AG04450 (cell line): ENCODE measurements at regions not wholly inside any gene's neighbourhood (a gene's known extent, or its start where the extent isn't known, plus 50 kb on each side); places are given as distances from the start of the nearest gene placed in this dataset.

Experiments
- CTCF ChIA-PET: fragments of 300-600, 350-600 bp; formaldehyde crosslinking; extraction: SDS; loops from one replicate; lab custom pipeline; 2022; ENCODE audit warnings: antibody characterized with exemption, inconsistent platforms; lab: Charles Lee
- POLR2A ChIA-PET: fragments of 350-600 bp; formaldehyde crosslinking; extraction: SDS; loops from one replicate; lab custom pipeline; 2021; ENCODE audit warnings: antibody characterized with exemption, inconsistent platforms; lab: Yijun Ruan, JAX
- DNase-seq: peaks from one replicate; pipeline ENCODE4 v3.0.0-alpha.2; 2011; ENCODE audit warnings: low read depth, low spot score
- H3K27ac ChIP-seq: one replicate; pipeline ENCODE4 v1.5.1; 2012; ENCODE audit warnings: low read depth, low read length, control low read depth
- H3K27me3 ChIP-seq: one replicate; pipeline ENCODE4 v1.6.0; 2012; ENCODE audit warnings: low read length; ENCODE audit not compliant: control insufficient read depth, insufficient read depth
- H3K4me3 ChIP-seq: 2 replicates; pipeline ENCODE4 v1.5.1; 2011; ENCODE audit warnings: mild to moderate bottlenecking, low read depth, low read length, control low read depth
- H3K9me3 ChIP-seq: 2 replicates; pipeline ENCODE4 v1.5.1; 2012; ENCODE audit warnings: low read length; ENCODE audit not compliant: control insufficient read depth, insufficient read depth
- TF ChIP-seq, protein P1 (sequence below): IDR thresholded peaks from 2 replicates; pipeline ENCODE4 v1.5.1; 2011; ENCODE audit warnings: low read depth, low read length, control low read depth, inconsistent platforms

DNA sequence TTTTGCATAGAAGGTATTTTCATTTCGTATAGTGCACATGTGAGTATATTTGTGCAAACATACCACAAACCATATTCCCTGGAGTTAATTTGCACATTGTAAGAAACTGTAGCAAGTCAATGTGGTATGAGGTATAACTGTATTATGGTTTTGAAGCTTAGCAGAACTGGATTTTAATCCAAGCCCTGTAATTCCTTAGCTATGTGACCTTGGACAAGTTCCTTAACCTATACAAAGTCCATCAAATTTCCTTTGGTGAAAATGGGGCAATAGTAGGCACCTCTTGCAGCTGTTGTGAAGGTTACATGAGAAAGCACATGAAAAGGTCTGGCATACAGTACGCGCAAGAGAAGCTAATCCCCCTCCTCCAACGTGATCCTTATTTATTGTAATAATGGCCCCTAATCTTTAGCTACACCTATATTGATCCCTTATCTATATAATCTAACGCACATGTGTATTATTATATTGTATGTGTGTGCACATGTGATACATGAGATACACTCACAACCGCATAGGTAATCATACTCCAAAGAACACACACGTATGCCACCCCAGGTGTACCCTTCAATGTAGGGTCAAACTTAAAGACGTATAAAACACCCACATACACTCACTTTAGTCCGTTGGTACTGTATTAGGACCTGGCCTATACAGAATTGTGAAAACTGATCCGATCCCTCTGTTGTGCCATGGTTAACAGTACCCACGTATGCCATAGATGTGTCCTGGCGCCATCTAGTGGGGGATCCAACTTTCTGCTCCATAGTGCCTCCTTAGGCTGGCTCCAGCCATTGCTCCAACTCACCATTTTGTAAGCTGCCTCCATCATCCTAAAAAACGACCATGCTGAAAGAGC, 402.9 kb upstream of the SLC14A2 start:
- TF ChIP-seq, protein P1, sequence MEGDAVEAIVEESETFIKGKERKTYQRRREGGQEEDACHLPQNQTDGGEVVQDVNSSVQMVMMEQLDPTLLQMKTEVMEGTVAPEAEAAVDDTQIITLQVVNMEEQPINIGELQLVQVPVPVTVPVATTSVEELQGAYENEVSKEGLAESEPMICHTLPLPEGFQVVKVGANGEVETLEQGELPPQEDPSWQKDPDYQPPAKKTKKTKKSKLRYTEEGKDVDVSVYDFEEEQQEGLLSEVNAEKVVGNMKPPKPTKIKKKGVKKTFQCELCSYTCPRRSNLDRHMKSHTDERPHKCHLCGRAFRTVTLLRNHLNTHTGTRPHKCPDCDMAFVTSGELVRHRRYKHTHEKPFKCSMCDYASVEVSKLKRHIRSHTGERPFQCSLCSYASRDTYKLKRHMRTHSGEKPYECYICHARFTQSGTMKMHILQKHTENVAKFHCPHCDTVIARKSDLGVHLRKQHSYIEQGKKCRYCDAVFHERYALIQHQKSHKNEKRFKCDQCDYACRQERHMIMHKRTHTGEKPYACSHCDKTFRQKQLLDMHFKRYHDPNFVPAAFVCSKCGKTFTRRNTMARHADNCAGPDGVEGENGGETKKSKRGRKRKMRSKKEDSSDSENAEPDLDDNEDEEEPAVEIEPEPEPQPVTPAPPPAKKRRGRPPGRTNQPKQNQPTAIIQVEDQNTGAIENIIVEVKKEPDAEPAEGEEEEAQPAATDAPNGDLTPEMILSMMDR, result peak; percentile 99
- no peaks in the 10 kb centered on the region for H3K27me3 ChIP-seq
- no peaks in the 10 kb centered on the region for H3K9me3 ChIP-seq
- DNase-seq, result peak; percentile 44
- ChIA-PET POLR2A (no interaction called here), CTCF (interaction anchor here (0.5 to 2.2 kb wide), 66 partner anchors 10 to 1593 kb away, joined by 3 to 26 read pairs (median 4); no protein-coding TSS in a partner anchor)
- no peak overlapping the region for H3K4me3 ChIP-seq
- no peak overlapping the region for H3K27ac ChIP-seq

- no peak overlapping the region for H3K4me3 ChIP-seq
- TF ChIP-seq, protein P1, result no peak
- H3K27me3 ChIP-seq, result no peaks in the 10 kb centered on the region
- H3K27ac ChIP-seq, result no peak overlapping the region
- DNase-seq, result no peak
- no peaks in the 10 kb centered on the region for H3K9me3 ChIP-seq
- POLR2A ChIA-PET, result no interaction called here
- CTCF ChIA-PET, result interaction anchor here (0.5 to 2.2 kb wide), 62 partner anchors 9 to 1591 kb away, joined by 3 to 26 read pairs (median 4); no protein-coding TSS in a partner anchor
These were observed 402.3 kb upstream of the SLC14A2 start for GRCh38 chr18:45213040-45213333.

GRCh38 chr18:45218436-45218835, 396.8 kb upstream of the SLC14A2 start:
- ChIA-PET POLR2A (no interaction called here), CTCF (interaction anchor here (1.3 kb wide), 1 partner anchor 21 kb away, joined by 4 read pairs; no protein-coding TSS in a partner anchor)

GRCh38 chr18:45221363-45221762, 393.9 kb upstream of the SLC14A2 start:
- Histone ChIP-seq H3K4me3 (no peak overlapping the region), H3K27ac (no peak overlapping the region), H3K9me3 (no peaks in the 10 kb centered on the region), H3K27me3 (peaks cover 6% of the 10 kb centered on the region)
- TF ChIP-seq, protein P1, result no peak
- no peak for DNase-seq
- ChIA-PET POLR2A (no interaction called here), CTCF (interaction anchor here (3.1 kb wide), 1 partner anchor 9 kb away, joined by 19 read pairs; no protein-coding TSS in a partner anchor)

More at GRCh38 chr18:45218436-45218835, 396.8 kb upstream of the SLC14A2 start:
- Histone ChIP-seq H3K27me3 (no peaks in the 10 kb centered on the region), H3K4me3 (no peak overlapping the region), H3K27ac (no peak overlapping the region), H3K9me3 (no peaks in the 10 kb centered on the region)
- no peak for DNase-seq
- TF ChIP-seq, protein P1, result no peak

- ChIA-PET CTCF (interaction anchor here (3.1 kb wide), 1 partner anchor 9 kb away, joined by 19 read pairs; no protein-coding TSS in a partner anchor), POLR2A (no interaction called here)
- Histone ChIP-seq H3K4me3 (no peak overlapping the region), H3K9me3 (no peaks in the 10 kb centered on the region), H3K27ac (no peak overlapping the region), H3K27me3 (peaks cover 6% of the 10 kb centered on the region)
- TF ChIP-seq, protein P1, result no peak
- no peak for DNase-seq
These were observed 393.1 kb upstream of the SLC14A2 start for GRCh38 chr18:45222180-45222579.
